DMS79 (cell line): ENCODE measurements at regions not wholly inside any gene's neighbourhood (a gene's known extent, or its start where the extent isn't known, plus 50 kb on each side); places are given as distances from the start of the nearest gene placed in this dataset.
"Not testable (repeated sequence)": the region's sequence is repeated elsewhere in the genome, so short reads cannot be mapped to it uniquely, and the experiment has no call there.

Experiments used
- DNase-seq: peaks from one replicate; lab custom pipeline; 2025; lab: John Stamatoyannopoulos, UW

- DNase-seq: no peak
These were observed 111.3 kb upstream of the SMURF2 start for GRCh38 chr17:64773386-64773835.

GRCh38 chr17:64772845-64773299 lies 110.8 kb upstream of the SMURF2 start:
- DNase-seq: no peak

GRCh38 chr17:64771980-64772844 lies 110.1 kb upstream of the SMURF2 start:
- DNase-seq: no peak

GRCh38 chr17:64769712-64770111 lies 107.6 kb upstream of the SMURF2 start:
- no peak for DNase-seq

- no peak for DNase-seq
These were observed 105.3 kb upstream of the SMURF2 start for GRCh38 chr17:64767269-64767997.

- no peak for DNase-seq
These were observed 103.2 kb upstream of the SMURF2 start for GRCh38 chr17:64765191-64765889.

- no peak for DNase-seq
These were observed 89.0 kb upstream of the SMURF2 start for GRCh38 chr17:64750891-64751677.

GRCh38 chr17:64750478-64750877 lies 88.4 kb upstream of the SMURF2 start:
- no peak for DNase-seq

GRCh38 chr17:64749306-64749705 lies 87.2 kb upstream of the SMURF2 start:
- no peak for DNase-seq

GRCh38 chr17:64747938-64748540 lies 85.9 kb upstream of the SMURF2 start:
- DNase-seq: no peak

- DNase-seq: no peak
These were observed 80.2 kb upstream of the SMURF2 start for GRCh38 chr17:64742326-64742725.

GRCh38 chr17:64741916-64742315 lies 79.8 kb upstream of the SMURF2 start:
- DNase-seq: not testable (repeated sequence)

GRCh38 chr17:64741038-64741641 lies 79.0 kb upstream of the SMURF2 start:
- no peak for DNase-seq

- no peak for DNase-seq
These were observed 77.4 kb upstream of the SMURF2 start for GRCh38 chr17:64739316-64740058.

- no peak for DNase-seq
These were observed 74.8 kb upstream of the SMURF2 start for GRCh38 chr17:64736804-64737492.

GRCh38 chr17:64732336-64733006 lies 70.4 kb upstream of the SMURF2 start:
- no peak for DNase-seq

- DNase-seq: not testable (repeated sequence)
These were observed 67.9 kb upstream of the SMURF2 start for GRCh38 chr17:64730023-64730422.

- DNase-seq: no peak
These were observed 67.1 kb upstream of the SMURF2 start for GRCh38 chr17:64729201-64729600.
